Kidney (tissue), 13 donors: ENCODE measurements at regions not wholly inside any gene's neighbourhood (a gene's known extent, or its start where the extent isn't known, plus 50 kb on each side); places are given as distances from the start of the nearest gene placed in this dataset.
A peak's percentile ranks its signal among the peaks of the same experiment; 100 is the strongest.

Experiments
- DNase-seq, 5 donors: peaks; one replicate each; pipeline ENCODE4 v3.0.0-alpha.2; 2013 to 2020
- FAIRE-seq: peaks from 2 replicates; lab custom pipeline; 2012; peaks lifted over from hg19 to GRCh38; lab: Jason Lieb, UNC
- H3K27ac ChIP-seq, 2 donors: one replicate each; pipeline ENCODE4 v1.7.0; 2013; ENCODE audit warnings: low read depth in 2 of 2, low read length in 2 of 2, inconsistent platforms in 1 of 2
- H3K27me3 ChIP-seq: one replicate; pipeline ENCODE4 v1.7.1; 2013; ENCODE audit warnings: low read length, inconsistent platforms; ENCODE audit not compliant: control insufficient read depth, insufficient read depth
- H3K36me3 ChIP-seq, 3 donors: one replicate each; pipeline versions ENCODE4 v1.7.0 to v1.7.1; 2013; ENCODE audit warnings: low read length in 3 of 3, control low read depth in 1 of 3, inconsistent platforms in 1 of 3; ENCODE audit not compliant: insufficient read depth in 3 of 3, control insufficient read depth in 2 of 3
- H3K4me1 ChIP-seq, 3 donors: one replicate each; pipeline versions ENCODE4 v1.7.0 to v1.7.1; 2013; ENCODE audit warnings: low read length in 3 of 3, inconsistent platforms in 1 of 3, low read depth in 1 of 3; ENCODE audit not compliant: control insufficient read depth in 2 of 3, insufficient read depth in 2 of 3
- H3K4me3 ChIP-seq, 3 donors: one replicate each; pipeline versions ENCODE4 v1.7.0 to v1.8.1; 2013; ENCODE audit warnings: low read length in 3 of 3, control low read depth in 1 of 3, inconsistent platforms in 1 of 3
- H3K9ac ChIP-seq, 3 donors: one replicate each; pipeline versions ENCODE4 v1.7.0 to v1.7.1; 2013; ENCODE audit warnings: low read length in 3 of 3, control low read depth in 1 of 3, inconsistent platforms in 1 of 3
- H3K9me3 ChIP-seq, 3 donors: one replicate each; pipeline versions ENCODE4 v1.7.0 to v1.7.1; 2013; ENCODE audit warnings: low read length in 3 of 3, control low read depth in 1 of 3, inconsistent platforms in 1 of 3; ENCODE audit not compliant: control insufficient read depth in 2 of 3, insufficient read depth in 1 of 3
- intact Hi-C: fragments of 100-400 bp; cut with DNase I; formaldehyde crosslinking; loops from one replicate; pipeline ENCODE4 v1.11.1; 2022
- TF ChIP-seq, protein P1 (sequence below): IDR thresholded peaks from 3 replicates; pipeline ENCODE4 v1.5.1; 2012; ENCODE audit warnings: mild to moderate bottlenecking, moderate library complexity, borderline replicate concordance; ENCODE audit not compliant: insufficient read depth; ENCODE audit errors: extremely low read depth
- donor health status: control.
- donor health status: control.
- donor health status: control.
- donor health status: control.
- donor health status: control.
- donor health status: DM: yes; HTN: yes; CAD: no.
- donor health status: Normal renal cell carcinoma (clear cell type).

DNA sequence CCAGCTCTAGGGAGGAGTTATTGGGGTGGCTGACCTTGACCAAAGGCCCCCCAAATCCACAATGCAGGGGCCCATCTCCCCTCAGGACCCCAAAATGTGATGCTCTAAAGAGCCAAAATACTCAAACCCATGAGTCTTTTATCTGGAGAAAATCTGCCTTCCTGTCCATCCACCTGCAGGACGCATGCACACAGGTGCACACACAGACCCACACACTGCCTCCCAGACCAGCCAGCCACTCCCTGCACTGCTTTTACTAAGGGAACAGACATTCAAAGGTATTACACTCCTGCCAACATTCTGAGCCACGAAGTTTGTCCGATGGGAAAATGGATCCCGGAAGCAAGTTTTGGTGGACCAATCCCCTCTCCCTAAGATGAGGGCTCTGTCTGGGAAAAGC lies 76.1 kb upstream of the CDH5 start:
- TF ChIP-seq, protein P1, sequence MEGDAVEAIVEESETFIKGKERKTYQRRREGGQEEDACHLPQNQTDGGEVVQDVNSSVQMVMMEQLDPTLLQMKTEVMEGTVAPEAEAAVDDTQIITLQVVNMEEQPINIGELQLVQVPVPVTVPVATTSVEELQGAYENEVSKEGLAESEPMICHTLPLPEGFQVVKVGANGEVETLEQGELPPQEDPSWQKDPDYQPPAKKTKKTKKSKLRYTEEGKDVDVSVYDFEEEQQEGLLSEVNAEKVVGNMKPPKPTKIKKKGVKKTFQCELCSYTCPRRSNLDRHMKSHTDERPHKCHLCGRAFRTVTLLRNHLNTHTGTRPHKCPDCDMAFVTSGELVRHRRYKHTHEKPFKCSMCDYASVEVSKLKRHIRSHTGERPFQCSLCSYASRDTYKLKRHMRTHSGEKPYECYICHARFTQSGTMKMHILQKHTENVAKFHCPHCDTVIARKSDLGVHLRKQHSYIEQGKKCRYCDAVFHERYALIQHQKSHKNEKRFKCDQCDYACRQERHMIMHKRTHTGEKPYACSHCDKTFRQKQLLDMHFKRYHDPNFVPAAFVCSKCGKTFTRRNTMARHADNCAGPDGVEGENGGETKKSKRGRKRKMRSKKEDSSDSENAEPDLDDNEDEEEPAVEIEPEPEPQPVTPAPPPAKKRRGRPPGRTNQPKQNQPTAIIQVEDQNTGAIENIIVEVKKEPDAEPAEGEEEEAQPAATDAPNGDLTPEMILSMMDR, result no peak
- intact Hi-C loops, result no loop called here
- Histone ChIP-seq H3K27ac (no peak overlapping the region), H3K36me3 (no peaks in the 10 kb centered on the region), H3K27me3 (no peaks in the 10 kb centered on the region), H3K9me3 (no peaks in the 10 kb centered on the region), H3K4me1 (no peaks in the 10 kb centered on the region), H3K4me3 (no peak overlapping the region), H3K9ac (no peak overlapping the region)
- FAIRE-seq (no peak), DNase-seq (peak in 1 of 5 donors; percentile 24)

DNA sequence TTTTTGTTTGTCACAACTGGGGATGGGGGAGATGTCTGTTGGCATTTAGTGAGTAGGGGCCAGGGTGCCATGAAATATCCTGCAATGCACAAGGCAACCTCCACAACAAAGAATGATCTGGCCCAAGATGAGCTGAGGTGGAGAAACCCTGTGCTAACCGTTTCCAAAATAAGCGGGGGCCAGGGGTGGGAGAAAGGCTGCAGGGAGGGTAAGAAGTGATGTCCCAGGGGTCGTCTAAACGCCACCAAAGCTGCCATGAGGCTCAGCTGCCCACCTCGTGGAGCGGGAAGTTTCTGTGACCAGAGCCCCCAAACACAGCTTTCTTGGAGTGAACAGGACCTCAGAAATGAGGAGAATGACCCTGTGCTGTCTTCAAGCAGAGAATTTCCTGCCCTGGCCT lies 76.5 kb upstream of the CDH5 start:
- H3K4me3 ChIP-seq, result no peak overlapping the region
- no peak overlapping the region for H3K9ac ChIP-seq
- H3K27me3 ChIP-seq, result no peaks in the 10 kb centered on the region
- intact Hi-C loops, result no loop called here
- H3K36me3 ChIP-seq, result no peaks in the 10 kb centered on the region
- no peaks in the 10 kb centered on the region for H3K9me3 ChIP-seq
- DNase-seq (peak in 1 of 5 donors; percentile 26), FAIRE-seq (no peak)
- no peak overlapping the region for H3K27ac ChIP-seq
- no peaks in the 10 kb centered on the region for H3K4me1 ChIP-seq
- TF ChIP-seq, protein P1, result no peak

DNA sequence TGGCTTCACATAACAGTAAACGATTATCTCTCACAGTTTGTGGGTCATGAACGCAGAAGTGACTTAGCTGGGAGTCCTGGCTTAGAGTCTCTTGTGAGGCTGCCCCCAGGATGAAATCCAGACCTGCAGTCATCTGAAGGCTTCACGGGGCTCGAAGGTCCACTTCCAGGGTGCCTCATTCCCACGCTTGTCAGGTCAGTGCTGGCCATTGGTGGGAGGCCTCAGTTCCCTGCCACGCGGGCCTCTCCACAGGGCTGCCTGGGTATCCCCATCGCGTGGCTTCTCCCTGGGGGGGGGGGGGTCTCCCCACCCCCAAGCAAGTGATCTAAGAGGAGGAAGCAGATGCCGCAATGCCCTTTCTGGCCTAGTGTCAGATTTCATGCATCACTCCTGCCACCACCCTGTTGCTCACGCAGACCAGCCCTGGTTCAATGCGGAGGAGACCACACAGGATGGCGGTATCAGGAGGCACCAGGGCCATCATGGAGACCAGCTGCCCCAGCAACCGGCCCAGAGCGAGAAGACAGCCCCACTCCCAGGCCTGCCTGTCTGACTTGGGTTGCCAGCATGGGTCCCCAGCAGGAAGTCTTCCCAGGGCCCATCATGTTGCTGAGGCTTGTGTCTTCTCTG lies 77.3 kb upstream of the CDH5 start:
- Histone ChIP-seq H3K36me3 (no peaks in the 10 kb centered on the region), H3K27ac (no peak overlapping the region), H3K4me3 (no peak overlapping the region), H3K9me3 (no peaks in the 10 kb centered on the region), H3K4me1 (no peaks in the 10 kb centered on the region), H3K27me3 (no peaks in the 10 kb centered on the region), H3K9ac (no peak overlapping the region)
- no peak for FAIRE-seq
- intact Hi-C loops, result no loop called here
- DNase-seq, result peak in 1 of 5 donors; percentile 32
- TF ChIP-seq, protein P1, result no peak

DNA sequence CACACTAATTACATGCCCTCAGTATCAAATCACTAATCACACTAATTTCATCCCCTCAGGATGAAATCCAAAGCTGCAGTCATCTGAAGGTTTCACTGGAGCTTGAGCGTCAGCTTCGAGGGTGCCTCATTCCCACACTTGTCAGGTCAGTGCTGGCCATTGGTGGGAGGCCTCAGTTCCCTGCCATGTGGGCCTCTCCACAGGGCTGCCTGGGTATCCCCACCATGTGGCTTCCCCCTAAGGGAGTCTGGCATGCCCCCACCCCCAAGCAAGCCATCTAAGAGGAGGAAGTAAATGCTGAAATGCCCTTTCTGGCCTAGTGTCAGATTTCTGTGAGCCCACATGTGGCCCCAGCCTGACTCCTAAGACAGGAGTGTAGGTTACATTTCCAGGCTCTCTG lies 78.6 kb upstream of the CDH5 start:
- TF ChIP-seq, protein P1, result no peak
- H3K27me3 ChIP-seq, result no peaks in the 10 kb centered on the region
- FAIRE-seq (no peak), DNase-seq (no peak)
- no peaks in the 10 kb centered on the region for H3K4me1 ChIP-seq
- H3K9me3 ChIP-seq, result no peaks in the 10 kb centered on the region
- H3K27ac ChIP-seq, result no peak overlapping the region
- no peak overlapping the region for H3K4me3 ChIP-seq
- intact Hi-C loops, result no loop called here
- H3K9ac ChIP-seq, result no peak overlapping the region
- no peaks in the 10 kb centered on the region for H3K36me3 ChIP-seq
